HEK293 (cell line): ENCODE measurements at regions not wholly inside any gene's neighbourhood (a gene's known extent, or its start where the extent isn't known, plus 50 kb on each side); places are given as distances from the start of the nearest gene placed in this dataset.

Experiments
- CTCF ChIA-PET: fragments of 350-600 bp; formaldehyde crosslinking; extraction: SDS; loops from one replicate; lab custom pipeline; 2021; ENCODE audit warnings: antibody characterized with exemption; lab: Yijun Ruan, JAX
- POLR2A ChIA-PET: fragments of 300-600 bp; formaldehyde crosslinking; extraction: SDS; loops from one replicate; lab custom pipeline; 2020; ENCODE audit warnings: antibody characterized with exemption, inconsistent platforms; lab: Yijun Ruan, JAX
- H3K27ac ChIP-seq: fragments of 200-500 bp; sonication (Bioruptor generic); 2 replicates; pipeline ENCODE4 v1.5.1; 2014; ENCODE audit warnings: low read depth, low read length, control low read depth, inconsistent platforms; ENCODE audit errors: extremely low read depth
- H3K36me3 ChIP-seq, 2 experiments: fragments of 200-500 bp in 1 of 2; sonication (Bioruptor generic) in 1 of 2; 1 replicate in 1 of 2; 2 replicates in 1 of 2; pipeline ENCODE4 v1.5.1; 2014 to 2017; ENCODE audit warnings: inconsistent platforms in 2 of 2, low read length in 2 of 2; ENCODE audit not compliant: control insufficient read depth in 2 of 2, insufficient read depth in 1 of 2
- H3K4me1 ChIP-seq: fragments of 200-500 bp; sonication (Bioruptor generic); 2 replicates; pipeline ENCODE4 v1.5.1; 2014; ENCODE audit warnings: mild to moderate bottlenecking, low read length, inconsistent platforms; ENCODE audit not compliant: control insufficient read depth, insufficient read depth
- H3K4me3 ChIP-seq: 2 replicates; pipeline ENCODE4 v1.5.1; 2011; ENCODE audit warnings: low read depth, mild to moderate bottlenecking, control low read depth, low read length, moderate library complexity
- H3K9me3 ChIP-seq: fragments of 200-500 bp; sonication (Bioruptor generic); 2 replicates; pipeline ENCODE4 v1.5.1; 2014; ENCODE audit warnings: low read depth, low read length, inconsistent platforms; ENCODE audit not compliant: control insufficient read depth, insufficient read depth
- KLF17 ChIP-seq: fragments of 450-650 bp; formaldehyde crosslinking; IDR thresholded peaks from 2 replicates; pipeline ENCODE4 v1.5.1; 2016; ENCODE audit warnings: missing biosample characterization, missing genetic modification characterization
- OVOL3 ChIP-seq: fragments of 450-650 bp; formaldehyde crosslinking; IDR thresholded peaks from 2 replicates; pipeline ENCODE4 v1.5.1; 2016; ENCODE audit warnings: missing biosample characterization, missing genetic modification characterization
- PRDM6 ChIP-seq: fragments of 450-650 bp; formaldehyde crosslinking; IDR thresholded peaks from 2 replicates; pipeline ENCODE4 v1.5.1; 2017; ENCODE audit warnings: missing biosample characterization, missing genetic modification characterization
- REPIN1 ChIP-seq: fragments of 450-650 bp; formaldehyde crosslinking; IDR thresholded peaks from 2 replicates; pipeline ENCODE4 v1.5.1; 2017; ENCODE audit warnings: missing biosample characterization, missing genetic modification characterization, low read depth
- ZBTB20 ChIP-seq: fragments of 450-650 bp; formaldehyde crosslinking; IDR thresholded peaks from 2 replicates; pipeline ENCODE4 v1.5.1; 2016; ENCODE audit warnings: missing biosample characterization, missing genetic modification characterization
- ZNF132 ChIP-seq: fragments of 450-650 bp; formaldehyde crosslinking; IDR thresholded peaks from 2 replicates; pipeline ENCODE4 v1.5.1; 2017; ENCODE audit warnings: missing biosample characterization, missing genetic modification characterization, borderline replicate concordance
- ZNF157 ChIP-seq: fragments of 450-650 bp; formaldehyde crosslinking; IDR thresholded peaks from 2 replicates; pipeline ENCODE4 v1.5.1; 2016; ENCODE audit warnings: missing biosample characterization, missing genetic modification characterization
- ZNF16 ChIP-seq: fragments of 450-650 bp; formaldehyde crosslinking; IDR thresholded peaks from 2 replicates; pipeline ENCODE4 v1.5.1; 2016; ENCODE audit warnings: low read depth, missing biosample characterization, missing genetic modification characterization
- ZNF169 ChIP-seq: fragments of 450-650 bp; formaldehyde crosslinking; IDR thresholded peaks from 2 replicates; pipeline ENCODE4 v1.5.1; 2016; ENCODE audit warnings: missing biosample characterization, missing genetic modification characterization
- ZNF274 ChIP-seq, 2 experiments: fragments of 200-500 bp in 1 of 2; fragments of 450-650 bp in 1 of 2; sonication (Bioruptor generic) in 1 of 2; formaldehyde crosslinking in 1 of 2; IDR thresholded peaks; 2 replicates each; pipeline versions ENCODE4 v1.5.1 to v1.6.1; 2014 to 2016; ENCODE audit warnings: borderline replicate concordance in 1 of 2, inconsistent platforms in 1 of 2, low read length in 1 of 2, missing biosample characterization in 1 of 2, missing genetic modification characterization in 1 of 2
- ZNF280C ChIP-seq: fragments of 450-650 bp; formaldehyde crosslinking; IDR thresholded peaks from 2 replicates; pipeline ENCODE4 v1.5.1; 2016; ENCODE audit warnings: missing biosample characterization, missing genetic modification characterization
- ZNF292 ChIP-seq: fragments of 450-650 bp; formaldehyde crosslinking; IDR thresholded peaks from 2 replicates; pipeline ENCODE4 v1.5.1; 2016; ENCODE audit warnings: low read depth, missing biosample characterization, missing genetic modification characterization, borderline replicate concordance
- ZNF362 ChIP-seq: fragments of 450-650 bp; formaldehyde crosslinking; IDR thresholded peaks from 2 replicates; pipeline ENCODE4 v1.5.1; 2016; ENCODE audit warnings: missing biosample characterization, missing genetic modification characterization
- ZNF394 ChIP-seq: fragments of 450-650 bp; formaldehyde crosslinking; IDR thresholded peaks from 2 replicates; pipeline ENCODE4 v1.5.1; 2016; ENCODE audit warnings: missing biosample characterization, missing genetic modification characterization, mild to moderate bottlenecking, moderate library complexity, borderline replicate concordance
- ZNF473 ChIP-seq: fragments of 450-650 bp; formaldehyde crosslinking; IDR thresholded peaks from 2 replicates; pipeline ENCODE4 v1.5.1; 2017; ENCODE audit warnings: missing biosample characterization, missing genetic modification characterization
- ZNF48 ChIP-seq: fragments of 450-650 bp; formaldehyde crosslinking; IDR thresholded peaks from 2 replicates; pipeline ENCODE4 v1.5.1; 2016; ENCODE audit warnings: missing biosample characterization, missing genetic modification characterization
- ZNF529 ChIP-seq: fragments of 450-650 bp; formaldehyde crosslinking; IDR thresholded peaks from 2 replicates; pipeline ENCODE4 v1.5.1; 2017; ENCODE audit warnings: missing genetic modification characterization, missing biosample characterization; ENCODE audit not compliant: insufficient replicate concordance
- ZNF530 ChIP-seq: fragments of 450-650 bp; formaldehyde crosslinking; IDR thresholded peaks from 2 replicates; pipeline ENCODE4 v1.5.1; 2016; ENCODE audit warnings: low read depth, missing biosample characterization, missing genetic modification characterization
- ZNF549 ChIP-seq: fragments of 450-650 bp; IDR thresholded peaks from 2 replicates; pipeline ENCODE4 v1.5.1; 2018; ENCODE audit warnings: missing biosample characterization, missing genetic modification characterization, mild to moderate bottlenecking, inconsistent platforms, moderate library complexity
- ZNF555 ChIP-seq: fragments of 450-650 bp; formaldehyde crosslinking; conservative IDR thresholded peaks from 2 replicates; pipeline ENCODE4 v1.5.1; 2017; ENCODE audit warnings: missing biosample characterization, mild to moderate bottlenecking, missing genetic modification characterization, inconsistent platforms
- ZNF560 ChIP-seq: fragments of 450-650 bp; formaldehyde crosslinking; IDR thresholded peaks from 2 replicates; pipeline ENCODE4 v1.5.1; 2017; ENCODE audit warnings: missing biosample characterization, missing genetic modification characterization, borderline replicate concordance
- ZNF571 ChIP-seq: fragments of 450-650 bp; formaldehyde crosslinking; IDR thresholded peaks from 2 replicates; pipeline ENCODE4 v1.5.0; 2017; ENCODE audit warnings: missing biosample characterization, missing genetic modification characterization
- ZNF623 ChIP-seq: fragments of 450-650 bp; formaldehyde crosslinking; IDR thresholded peaks from 2 replicates; pipeline ENCODE4 v1.5.1; 2016; ENCODE audit warnings: missing biosample characterization, missing genetic modification characterization
- ZNF626 ChIP-seq: fragments of 450-650 bp; sonication (Bioruptor Pico); formaldehyde crosslinking; IDR thresholded peaks from 2 replicates; pipeline ENCODE4 v1.5.1; 2018; ENCODE audit warnings: missing biosample characterization, missing genetic modification characterization, inconsistent platforms
- ZNF664 ChIP-seq: fragments of 450-650 bp; formaldehyde crosslinking; IDR thresholded peaks from 2 replicates; pipeline ENCODE4 v1.5.1; 2016; ENCODE audit warnings: missing biosample characterization, missing genetic modification characterization
- ZNF670 ChIP-seq: fragments of 450-650 bp; formaldehyde crosslinking; IDR thresholded peaks from 2 replicates; pipeline ENCODE4 v1.5.1; 2016; ENCODE audit warnings: missing biosample characterization, missing genetic modification characterization, low read depth
- ZSCAN30 ChIP-seq: fragments of 450-650 bp; IDR thresholded peaks from 2 replicates; pipeline ENCODE4 v1.5.1; 2018; ENCODE audit warnings: missing biosample characterization, mild to moderate bottlenecking, missing genetic modification characterization, moderate library complexity

- Histone ChIP-seq H3K4me3 (no peak overlapping the region), H3K36me3 (no peaks in the 10 kb centered on the region), H3K4me1 (no peaks in the 10 kb centered on the region), H3K27ac (no peak overlapping the region), H3K9me3 (no peaks in the 10 kb centered on the region)
- TF ChIP-seq ZNF530 (tag by site-specific recombination): no peak
- TF ChIP-seq ZBTB20: no peak
- ChIA-PET POLR2A (no interaction called here), CTCF (interaction anchor here (0.6 to 0.7 kb wide), 2 partner anchors 29 to 36 kb away, joined by 3 read pairs; no protein-coding TSS in a partner anchor)
Observed at GRCh38 chr1:30229557-30229956, 493.8 kb downstream of the MATN1 start.

GRCh38 chr1:30226648-30227047 lies 496.7 kb downstream of the MATN1 start:
- CTCF ChIA-PET: interaction anchor here (0.6 kb wide), 1 partner anchor 407 kb away, joined by 4 read pairs; no protein-coding TSS in a partner anchor
- no peak for TF ChIP-seq ZNF274 (IDR thresholded peaks at IDR 0.05; ENCODE audit: low read length)
- no peak for TF ChIP-seq ZNF274 (tag by site-specific recombination; IDR thresholded peaks at IDR 0.05; ENCODE audit: borderline replicate concordance)
- TF ChIP-seq ZNF292: no peak
- no peak for TF ChIP-seq OVOL3 (tag by site-specific recombination)
- TF ChIP-seq ZNF48 (tag by site-specific recombination): no peak
- TF ChIP-seq ZNF362 (tag by site-specific recombination): no peak
- no peak for TF ChIP-seq ZNF555
- TF ChIP-seq ZSCAN30: no peak
- TF ChIP-seq ZNF473 (tag by site-specific recombination): no peak
- no peak for TF ChIP-seq ZNF529 (tag by site-specific recombination)
- TF ChIP-seq ZNF664: no peak
- TF ChIP-seq KLF17 (tag by site-specific recombination): no peak
- no peak for TF ChIP-seq ZNF626
- TF ChIP-seq ZNF169 (tag by site-specific recombination): no peak
- TF ChIP-seq ZNF623 (tag by site-specific recombination): no peak
- TF ChIP-seq ZNF670 (tag by site-specific recombination): no peak
- TF ChIP-seq REPIN1 (tag by site-specific recombination): no peak
- TF ChIP-seq ZNF394: no peak
- no peak for TF ChIP-seq ZNF16
- POLR2A ChIA-PET: no interaction called here

GRCh38 chr1:30225357-30225756 lies 498.0 kb downstream of the MATN1 start:
- Histone ChIP-seq H3K27ac (no peak overlapping the region), H3K36me3 (no peaks in the 10 kb centered on the region), H3K4me1 (no peaks in the 10 kb centered on the region), H3K9me3 (no peaks in the 10 kb centered on the region), H3K4me3 (no peak overlapping the region)
- POLR2A ChIA-PET: no interaction called here
- CTCF ChIA-PET: interaction anchor here (0.6 kb wide), 1 partner anchor 937 kb away, joined by 3 read pairs; no protein-coding TSS in a partner anchor
- TF ChIP-seq PRDM6 (no peak), ZNF132 (no peak), ZNF157 (tag by site-specific recombination) (no peak), ZNF394 (no peak), ZNF571 (tag by site-specific recombination) (no peak), ZNF555 (no peak), ZNF549 (tag by site-specific recombination) (no peak), ZNF280C (tag by site-specific recombination) (no peak), ZNF560 (tag by site-specific recombination) (no peak)

More at GRCh38 chr1:30226648-30227047, 496.7 kb downstream of the MATN1 start:
- Histone ChIP-seq H3K27ac (no peak overlapping the region), H3K9me3 (no peaks in the 10 kb centered on the region), H3K36me3 (no peaks in the 10 kb centered on the region), H3K4me3 (no peak overlapping the region), H3K4me1 (no peaks in the 10 kb centered on the region)
